HepG2 (cell line): ENCODE measurements at regions not wholly inside any gene's neighbourhood (a gene's known extent, or its start where the extent isn't known, plus 50 kb on each side); places are given as distances from the start of the nearest gene placed in this dataset.

Source experiments
- ATAC-seq: fragments of 200-7000 bp; cut with Tn5 transposase; 3 replicates; pipeline ENCODE4 v1.9.1; 2020; ENCODE audit warnings: mild to moderate bottlenecking, moderate library complexity
- BruUV-seq: library from RNA; stranded (reverse); fragments of 400-500 nt; replicated peaks from 2 replicates; lab custom pipeline; 2021; lab: Mats Ljungman, UMichigan
- CTCF ChIA-PET: fragments of 300-600 bp; formaldehyde crosslinking; extraction: SDS; loops from one replicate; lab custom pipeline; 2021; ENCODE audit warnings: low total read pairs, inconsistent platforms, low intra/inter-chr PET ratio; lab: Yijun Ruan, JAX
- POLR2A ChIA-PET: fragments of 350-600 bp; sonication (Branson Sonifier 250); formaldehyde crosslinking; loops from one replicate; lab custom pipeline; 2020; ENCODE audit warnings: antibody characterized with exemption, inconsistent platforms; lab: Yijun Ruan, JAX
- DNase-seq: peaks from one replicate; pipeline ENCODE4 v3.0.0-alpha.2; 2015; ENCODE audit warnings: low spot score
- FAIRE-seq: peaks from 3 replicates; lab custom pipeline; 2011; peaks lifted over from hg19 to GRCh38; lab: Jason Lieb, UNC
- H2AFZ ChIP-seq: one replicate; pipeline ENCODE4 v1.6.1; 2011; ENCODE audit warnings: low read length, inconsistent platforms
- H3K27ac ChIP-seq: fragments of 300-600 bp; 3 replicates; pipeline ENCODE4 v1.8.0; 2011; ENCODE audit warnings: mixed run types, mild to moderate bottlenecking, mixed read lengths, low read length, inconsistent platforms; ENCODE audit not compliant: insufficient read depth; ENCODE audit errors: extremely low read length
- H3K27me3 ChIP-seq, 2 experiments: fragments of 200-600 bp in 1 of 2; 2 replicates in 1 of 2; 3 replicates in 1 of 2; pipeline versions ENCODE4 v1.6.0 to v1.8.0; 2011; ENCODE audit warnings: low read length in 2 of 2, mild to moderate bottlenecking in 2 of 2, moderate library complexity in 2 of 2, inconsistent platforms in 1 of 2; ENCODE audit not compliant: insufficient read depth in 2 of 2, control insufficient read depth in 1 of 2
- H3K36me3 ChIP-seq, 2 experiments: fragments of 200-600 bp in 1 of 2; replicated peaks in 1 of 2; 2 replicates in 1 of 2; 3 replicates in 1 of 2; pipeline versions ENCODE4 v1.5.1 to v1.8.0; 2011; ENCODE audit warnings: low read length in 2 of 2, inconsistent platforms in 1 of 2; ENCODE audit not compliant: insufficient read depth in 2 of 2, control insufficient read depth in 1 of 2
- H3K4me1 ChIP-seq: 2 replicates; pipeline ENCODE4 v1.5.1; 2012; ENCODE audit warnings: low read length, inconsistent platforms; ENCODE audit not compliant: insufficient read depth
- H3K4me2 ChIP-seq: 2 replicates; pipeline ENCODE4 v1.6.0; 2011; ENCODE audit warnings: low read depth, low read length, inconsistent platforms
- H3K4me3 ChIP-seq, 3 experiments: fragments of 200-600 bp in 1 of 3; sonication (generic), shearing (Covaris generic) in 1 of 3; replicated peaks in 1 of 3; 2 replicates each; pipeline ENCODE4 v1.5.1; 2011 to 2016; ENCODE audit warnings: low read length in 3 of 3, inconsistent platforms in 2 of 3, low read depth in 2 of 3, mild to moderate bottlenecking in 2 of 3, control low read depth in 1 of 3, mixed read lengths in 1 of 3; ENCODE audit not compliant: insufficient read depth in 1 of 3
- H3K79me2 ChIP-seq: one replicate; pipeline ENCODE4 v1.6.1; 2011; ENCODE audit warnings: low read length, inconsistent platforms; ENCODE audit not compliant: insufficient read depth
- H3K9ac ChIP-seq: 2 replicates; pipeline ENCODE4 v1.6.0; 2011; ENCODE audit warnings: mild to moderate bottlenecking, low read depth, low read length, inconsistent platforms; ENCODE audit not compliant: insufficient read depth
- H3K9me3 ChIP-seq: 2 replicates; pipeline ENCODE4 v1.5.1; 2012; ENCODE audit warnings: mild to moderate bottlenecking, low read length
- H4K20me1 ChIP-seq: 2 replicates; pipeline ENCODE4 v1.6.0; 2011; ENCODE audit warnings: inconsistent platforms, mild to moderate bottlenecking, low read length, moderate library complexity; ENCODE audit not compliant: insufficient read depth
- EP300 ChIP-seq, 3 experiments: sonication (generic) in 1 of 3; formaldehyde crosslinking in 1 of 3; IDR thresholded peaks; 2 replicates each; pipeline versions ENCODE4 v1.5.1 to v1.6.1; 2011 to 2020; ENCODE audit warnings: low read depth in 2 of 3, low read length in 2 of 3, borderline replicate concordance in 1 of 3, improper control_type of control experiment in 1 of 3, mild to moderate bottlenecking in 1 of 3, missing genetic modification reagents in 1 of 3, moderate library complexity in 1 of 3
- FOXA3 ChIP-seq: IDR thresholded peaks from 2 replicates; pipeline ENCODE4 v1.6.1; 2016; ENCODE audit warnings: missing genetic modification reagents, missing compliant biosample characterization
- MAFF ChIP-seq: IDR thresholded peaks from 2 replicates; pipeline ENCODE4 v1.6.1; 2011; ENCODE audit warnings: low read depth, low read length, improper control_type of control experiment
- MXD3 ChIP-seq: IDR thresholded peaks from 2 replicates; pipeline ENCODE4 v1.6.1; 2016; ENCODE audit warnings: mild to moderate bottlenecking, missing biosample characterization, missing genetic modification reagents
- MYNN ChIP-seq: sonication (generic); formaldehyde crosslinking; IDR thresholded peaks from 2 replicates; pipeline ENCODE4 v1.4.0; 2020; ENCODE audit warnings: mild to moderate bottlenecking, low read depth, missing genetic modification reagents
- PRMT3 ChIP-seq: sonication (generic); formaldehyde crosslinking; IDR thresholded peaks from 2 replicates; pipeline ENCODE4 v1.8.1; 2022; ENCODE audit warnings: low read depth, mild to moderate bottlenecking, moderate library complexity, missing genetic modification reagents, borderline replicate concordance
- REL ChIP-seq: sonication (generic); formaldehyde crosslinking; conservative IDR thresholded peaks from 2 replicates; pipeline ENCODE4 v1.8.0; 2022; ENCODE audit warnings: mild to moderate bottlenecking, missing genetic modification reagents, moderate library complexity
- RNF2 ChIP-seq: fragments of 450-650 bp; conservative IDR thresholded peaks from 2 replicates; pipeline ENCODE4 v1.6.1; 2016; ENCODE audit warnings: low read depth
- SNAPC4 ChIP-seq: sonication (generic); formaldehyde crosslinking; IDR thresholded peaks from 2 replicates; pipeline ENCODE4 v1.4.0; 2020; ENCODE audit warnings: mild to moderate bottlenecking, missing genetic modification reagents
- STAT5B ChIP-seq: sonication (generic); formaldehyde crosslinking; IDR thresholded peaks from 2 replicates; pipeline ENCODE4 v1.4.0; 2020; ENCODE audit warnings: missing genetic modification reagents
- XRCC5 ChIP-seq: fragments of 200-400 bp; formaldehyde crosslinking; optimal IDR thresholded peaks from 2 replicates; pipeline ENCODE3; 2017; ENCODE audit warnings: mild to moderate bottlenecking, low read length
- YEATS2 ChIP-seq: sonication (generic); formaldehyde crosslinking; IDR thresholded peaks from 2 replicates; pipeline ENCODE4 v1.4.0; 2020; ENCODE audit warnings: missing genetic modification reagents, borderline replicate concordance
- ZKSCAN5 ChIP-seq: sonication (generic); formaldehyde crosslinking; IDR thresholded peaks from 2 replicates; pipeline ENCODE4 v1.5.1; 2020; ENCODE audit warnings: mild to moderate bottlenecking, missing genetic modification reagents
- ZNF230 ChIP-seq: sonication (generic); formaldehyde crosslinking; IDR thresholded peaks from 2 replicates; pipeline ENCODE4 v1.4.0; 2020; ENCODE audit warnings: mild to moderate bottlenecking, missing genetic modification reagents
- ZNF331 ChIP-seq: sonication (generic); formaldehyde crosslinking; IDR thresholded peaks from 2 replicates; pipeline ENCODE4 v1.4.0; 2020; ENCODE audit warnings: missing genetic modification reagents
- WGBS: methylation state at CpG from one replicate; pipeline ENCODE4 v1.1.6; 2017; ENCODE audit warnings: low lambda C conversion rate; 5-methylcytosine and 5-hydroxymethylcytosine counted together
- in situ Hi-C: cut with HindIII; loops from 2 replicates; pipeline ENCODE4 v1.10.0; 2017; ENCODE audit warnings: low pct_unique_long_range_greater_than_20kb; ENCODE audit not compliant: extremely low pct_ligation_motif_present
- intact Hi-C: fragments of 100-400 bp; cut with micrococcal nuclease; formaldehyde crosslinking; loops from one replicate; pipeline ENCODE4 v1.10.0; 2022; ENCODE audit not compliant: unreplicated experiment

- ChIA-PET CTCF (no interaction called here), POLR2A (no interaction called here)
- no peak overlapping the region for H3K4me2 ChIP-seq
- no peak overlapping the region for H2AFZ ChIP-seq
- H3K4me1 ChIP-seq, result no peaks in the 10 kb centered on the region
- no peak overlapping the region for H3K4me3 ChIP-seq
- intact Hi-C loops (loop anchor here (10.0 kb wide), 1 partner anchor 368 kb away; no protein-coding TSS in a partner anchor), in situ Hi-C loops (no loop called here)
- H3K9ac ChIP-seq, result no peak overlapping the region
- H3K27ac ChIP-seq, result no peak overlapping the region
- WGBS, result 0% methylated on average over 1 of the region's 1 CpG
- no peaks in the 10 kb centered on the region for H3K36me3 ChIP-seq
- H3K9me3 ChIP-seq, result peaks cover 12% of the 10 kb centered on the region; the same call in 1 of the 2 replicates
- H4K20me1 ChIP-seq, result no peaks in the 10 kb centered on the region
- TF ChIP-seq XRCC5, result no peak
- peak; percentile 98 for TF ChIP-seq ZNF331
- TF ChIP-seq PRMT3 (CRISPR knock-in tag), result no peak
- no peak for TF ChIP-seq ZNF230 (CRISPR knock-in tag)
- ATAC-seq (no peak), DNase-seq (no peak), FAIRE-seq (no peak)
- H3K27me3 ChIP-seq, result no peaks in the 10 kb centered on the region; a peak in 1 of 5 replicates
- no TSS peak for BruUV-seq
- no peaks in the 10 kb centered on the region for H3K79me2 ChIP-seq
These were observed 443.7 kb upstream of the DYNLRB2 start for GRCh38 chr16:80097098-80097497.

- no TSS peak for BruUV-seq
- Histone ChIP-seq H2AFZ (no peak overlapping the region), H3K4me1 (no peaks in the 10 kb centered on the region), H3K9ac (no peak overlapping the region), H4K20me1 (no peaks in the 10 kb centered on the region), H3K79me2 (no peaks in the 10 kb centered on the region), H3K4me3 (no peak overlapping the region), H3K27me3 (no peaks in the 10 kb centered on the region), H3K9me3 (peaks cover 7% of the 10 kb centered on the region; the same call in 1 of the 2 replicates), H3K36me3 (no peaks in the 10 kb centered on the region), H3K4me2 (no peak overlapping the region), H3K27ac (no peak overlapping the region)
- 29% methylated on average over 3 of the region's 4 CpGs for WGBS
- FAIRE-seq (no peak), DNase-seq (no peak), ATAC-seq (no peak)
- POLR2A ChIA-PET, result no interaction called here
- CTCF ChIA-PET, result no interaction called here
- in situ Hi-C loops (no loop called here), intact Hi-C loops (loop anchor here (10.0 kb wide), 1 partner anchor 372 kb away; no protein-coding TSS in a partner anchor)
- TF ChIP-seq FOXA3 (no peak), MXD3 (CRISPR knock-in tag) (no peak), YEATS2 (CRISPR knock-in tag) (no peak), EP300 (IDR thresholded peaks at IDR 0.05; ENCODE audit: low read depth in 2 of 2, low read length in 2 of 2) (no peak), EP300 (CRISPR knock-in tag; IDR thresholded peaks at IDR 0.05; ENCODE audit: borderline replicate concordance) (no peak), MYNN (CRISPR knock-in tag) (no peak), ZKSCAN5 (CRISPR knock-in tag) (no peak), STAT5B (CRISPR knock-in tag) (no peak), RNF2 (no peak), MAFF (no peak), REL (CRISPR knock-in tag) (no peak), SNAPC4 (CRISPR knock-in tag) (no peak)
These were observed 448.1 kb upstream of the DYNLRB2 start for GRCh38 chr16:80092681-80093080.
